ENCODE measurements at regions not wholly inside any gene's neighbourhood (a gene's known extent, or its start where the extent isn't known, plus 50 kb on each side); places are given as distances from the start of the nearest gene placed in this dataset.

DNA sequence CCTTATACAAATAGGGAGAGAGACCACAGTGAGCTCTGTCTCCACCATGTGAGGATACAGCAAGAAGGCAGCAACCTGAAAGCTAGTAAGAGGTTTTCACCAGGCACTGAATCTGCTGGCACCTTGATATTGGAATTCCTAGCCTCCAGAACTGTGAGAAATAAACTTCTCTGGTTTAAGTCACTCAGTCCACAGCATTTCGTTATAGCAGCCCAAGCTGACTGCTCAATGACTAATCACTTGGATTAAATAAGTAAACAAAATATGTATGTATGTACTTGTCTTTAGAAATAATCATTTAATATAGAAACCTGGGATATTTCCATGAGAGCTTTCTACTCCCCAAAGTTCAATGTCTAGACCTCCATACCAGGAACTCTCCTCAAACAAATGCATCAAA lies 162.0 kb downstream of the IMPG2 start:
- TF ChIP-seq, protein P1, sequence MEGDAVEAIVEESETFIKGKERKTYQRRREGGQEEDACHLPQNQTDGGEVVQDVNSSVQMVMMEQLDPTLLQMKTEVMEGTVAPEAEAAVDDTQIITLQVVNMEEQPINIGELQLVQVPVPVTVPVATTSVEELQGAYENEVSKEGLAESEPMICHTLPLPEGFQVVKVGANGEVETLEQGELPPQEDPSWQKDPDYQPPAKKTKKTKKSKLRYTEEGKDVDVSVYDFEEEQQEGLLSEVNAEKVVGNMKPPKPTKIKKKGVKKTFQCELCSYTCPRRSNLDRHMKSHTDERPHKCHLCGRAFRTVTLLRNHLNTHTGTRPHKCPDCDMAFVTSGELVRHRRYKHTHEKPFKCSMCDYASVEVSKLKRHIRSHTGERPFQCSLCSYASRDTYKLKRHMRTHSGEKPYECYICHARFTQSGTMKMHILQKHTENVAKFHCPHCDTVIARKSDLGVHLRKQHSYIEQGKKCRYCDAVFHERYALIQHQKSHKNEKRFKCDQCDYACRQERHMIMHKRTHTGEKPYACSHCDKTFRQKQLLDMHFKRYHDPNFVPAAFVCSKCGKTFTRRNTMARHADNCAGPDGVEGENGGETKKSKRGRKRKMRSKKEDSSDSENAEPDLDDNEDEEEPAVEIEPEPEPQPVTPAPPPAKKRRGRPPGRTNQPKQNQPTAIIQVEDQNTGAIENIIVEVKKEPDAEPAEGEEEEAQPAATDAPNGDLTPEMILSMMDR (IDR thresholded peaks at IDR 0.05) = no peak
- TF ChIP-seq POLR2A (IDR thresholded peaks at IDR 0.05) = no peak

Measured in thyroid gland (tissue), 4 donors.